Psoas muscle (tissue), 7 donors: ENCODE measurements at regions not wholly inside any gene's neighbourhood (a gene's known extent, or its start where the extent isn't known, plus 50 kb on each side); places are given as distances from the start of the nearest gene placed in this dataset.

Experiments
- ATAC-seq, 4 donors: fragments of 200-7000 bp; cut with Tn5 transposase; one replicate each; pipeline ENCODE4 v1.9.1; 2020; ENCODE audit warnings: moderate library complexity in 3 of 4, mild to moderate bottlenecking in 2 of 4
- DNase-seq, 2 donors: peaks; one replicate each; pipeline ENCODE4 v3.0.0-alpha.2; 2020
- H3K27ac ChIP-seq: fragments of 200-600 bp; one replicate; pipeline ENCODE4 v1.8.0; 2022
- H3K27me3 ChIP-seq, 3 donors: fragments of 200-600 bp in 1 of 3; one replicate each; pipeline versions ENCODE4 v1.6.1 to v1.8.0; 2013 to 2022; ENCODE audit warnings: low read length in 2 of 3, mild to moderate bottlenecking in 2 of 3, moderate library complexity in 1 of 3; ENCODE audit not compliant: insufficient read depth in 3 of 3
- H3K36me3 ChIP-seq, 2 donors: fragments of 200-600 bp in 1 of 2; one replicate each; pipeline versions ENCODE4 v1.6.1 to v1.8.0; 2013 to 2022; ENCODE audit warnings: low read depth in 1 of 2, mild to moderate bottlenecking in 1 of 2, moderate library complexity in 1 of 2; ENCODE audit not compliant: insufficient read depth in 1 of 2
- H3K4me1 ChIP-seq: fragments of 200-600 bp; one replicate; pipeline ENCODE4 v1.8.0; 2022
- H3K4me3 ChIP-seq: fragments of 200-600 bp; one replicate; pipeline ENCODE4 v1.8.0; 2022; ENCODE audit warnings: mild to moderate bottlenecking
- H3K9me3 ChIP-seq: fragments of 200-600 bp; one replicate; pipeline ENCODE4 v1.8.0; 2022
- WGBS, 3 donors: extraction: QIAGEN DNeasy Blood & Tissue Kit; methylation state at CpG; one replicate each; pipeline versions ENCODE4 v1.1.6 to v1.1.7; 2013; 5-methylcytosine and 5-hydroxymethylcytosine counted together
- intact Hi-C, 2 donors: fragments of 100-400 bp; cut with DNase I; formaldehyde crosslinking; loops; one replicate each; pipeline versions ENCODE4 v1.11.0 to v1.14.2; 2022
- TF ChIP-seq, protein P1 (sequence below): fragments of 200-600 bp; IDR thresholded peaks from one replicate; pipeline ENCODE4 v1.8.0; 2022; ENCODE audit warnings: antibody characterized with exemption
- donor health status: healthy with polysubstance abuse.
- donor health status: DM: no; HTN: no; CAD: no; lungs with moderate emphysema.
- donor health status: Bipolar disorder and iron deficiency.
- donor health status: healthy.
- donor health status: DM: yes; HTN: yes; CAD: no.
- donor health status: DM: no; HTN: no; CAD: no.
- donor health status: DM: yes; HTN: yes; CAD: no.

DNA sequence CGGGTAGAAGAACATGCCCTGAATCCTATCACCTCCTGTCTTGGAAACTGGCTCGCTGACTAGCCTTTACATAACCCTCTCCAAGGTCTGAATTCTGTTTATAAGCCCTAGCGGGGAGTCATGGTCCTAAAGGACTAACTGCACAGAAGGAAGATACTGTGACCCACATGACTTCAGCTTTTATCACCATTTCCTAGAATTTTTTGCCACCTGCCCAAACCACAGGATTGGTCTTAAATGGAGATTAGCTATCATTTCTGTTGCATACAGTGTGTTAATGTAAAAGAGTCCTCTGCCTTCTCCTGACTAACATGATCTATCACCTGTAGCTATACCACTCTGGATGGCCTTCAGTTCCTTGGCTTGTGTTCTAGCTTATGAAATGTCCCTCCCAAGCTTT, 319.2 kb downstream of the DUSP6 start:
- DNase-seq (no peak), ATAC-seq (no peak)
- intact Hi-C loops = no loop called here
- H3K9me3 ChIP-seq = no peaks in the 10 kb centered on the region
- H3K4me1 ChIP-seq = no peaks in the 10 kb centered on the region
- no peak overlapping the region for H3K4me3 ChIP-seq
- peaks cover 0 to 6% (median 0%) of the 10 kb centered on the region in 3 donors for H3K27me3 ChIP-seq
- no peaks in the 10 kb centered on the region for H3K36me3 ChIP-seq
- 82 to 91% (median 84%) methylated on average over 3 of the region's 3 CpGs for WGBS, 3 donors
- TF ChIP-seq, protein P1, sequence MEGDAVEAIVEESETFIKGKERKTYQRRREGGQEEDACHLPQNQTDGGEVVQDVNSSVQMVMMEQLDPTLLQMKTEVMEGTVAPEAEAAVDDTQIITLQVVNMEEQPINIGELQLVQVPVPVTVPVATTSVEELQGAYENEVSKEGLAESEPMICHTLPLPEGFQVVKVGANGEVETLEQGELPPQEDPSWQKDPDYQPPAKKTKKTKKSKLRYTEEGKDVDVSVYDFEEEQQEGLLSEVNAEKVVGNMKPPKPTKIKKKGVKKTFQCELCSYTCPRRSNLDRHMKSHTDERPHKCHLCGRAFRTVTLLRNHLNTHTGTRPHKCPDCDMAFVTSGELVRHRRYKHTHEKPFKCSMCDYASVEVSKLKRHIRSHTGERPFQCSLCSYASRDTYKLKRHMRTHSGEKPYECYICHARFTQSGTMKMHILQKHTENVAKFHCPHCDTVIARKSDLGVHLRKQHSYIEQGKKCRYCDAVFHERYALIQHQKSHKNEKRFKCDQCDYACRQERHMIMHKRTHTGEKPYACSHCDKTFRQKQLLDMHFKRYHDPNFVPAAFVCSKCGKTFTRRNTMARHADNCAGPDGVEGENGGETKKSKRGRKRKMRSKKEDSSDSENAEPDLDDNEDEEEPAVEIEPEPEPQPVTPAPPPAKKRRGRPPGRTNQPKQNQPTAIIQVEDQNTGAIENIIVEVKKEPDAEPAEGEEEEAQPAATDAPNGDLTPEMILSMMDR = no peak
- H3K27ac ChIP-seq = no peak overlapping the region

DNA sequence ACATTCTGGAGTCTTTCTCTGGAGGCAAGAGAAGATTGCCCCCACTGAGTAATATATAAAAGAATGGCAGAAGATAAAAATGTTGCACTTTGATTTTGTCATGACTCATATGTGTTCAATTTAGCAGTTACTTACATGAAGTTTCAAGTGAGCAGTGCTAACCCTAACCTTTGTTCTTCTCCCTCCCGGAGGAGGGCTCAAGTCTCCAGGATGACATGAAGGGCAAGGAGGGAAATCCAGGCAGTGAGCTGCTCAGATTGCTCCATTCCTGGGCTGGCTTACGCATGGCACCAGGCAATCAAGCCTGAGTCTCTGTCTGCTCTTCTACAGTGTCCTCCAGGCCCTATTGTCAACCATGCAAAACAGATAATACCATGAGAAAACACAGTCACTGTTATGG, 322.3 kb downstream of the DUSP6 start:
- Histone ChIP-seq H3K36me3 (no peaks in the 10 kb centered on the region), H3K27me3 (peaks cover 0 to 6% (median 0%) of the 10 kb centered on the region in 3 donors), H3K9me3 (no peaks in the 10 kb centered on the region), H3K4me3 (no peak overlapping the region), H3K4me1 (no peaks in the 10 kb centered on the region), H3K27ac (no peak overlapping the region)
- intact Hi-C loops = no loop called here
- DNase-seq = no peak
- TF ChIP-seq, protein P1 = no peak
- ATAC-seq = no peak
- WGBS, 3 donors = 90 to 95% (median 92%) methylated on average over 2 of the region's 2 CpGs

DNA sequence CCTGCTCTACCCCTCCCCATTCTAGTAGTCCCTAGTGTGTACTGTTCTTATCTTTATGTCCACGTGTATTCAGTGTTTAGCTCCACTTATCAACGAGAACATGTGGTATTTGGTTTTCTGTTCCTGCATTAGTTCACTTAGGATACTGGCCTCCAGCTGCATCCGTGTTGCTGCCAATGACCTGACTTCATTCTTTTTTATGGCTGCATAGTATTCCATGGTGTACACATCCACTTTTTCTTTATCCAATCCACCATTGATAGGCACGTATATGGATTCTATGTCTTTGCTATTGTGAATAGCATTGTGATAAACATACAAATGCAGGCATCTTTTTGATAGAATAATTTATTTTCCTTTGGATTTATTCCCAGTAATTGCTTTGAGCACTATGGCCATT, 327.7 kb downstream of the DUSP6 start:
- no peak for ATAC-seq
- TF ChIP-seq, protein P1 = no peak
- Histone ChIP-seq H3K27me3 (no peaks in the 10 kb centered on the region), H3K4me3 (no peak overlapping the region), H3K9me3 (no peaks in the 10 kb centered on the region), H3K4me1 (no peaks in the 10 kb centered on the region), H3K27ac (no peak overlapping the region), H3K36me3 (no peaks in the 10 kb centered on the region)
- intact Hi-C loops = loop anchor here in 1 of 2 donors (5.0 kb wide), 1 partner anchor 503 kb away; the partner anchor contains the start of gene POC1B
- 88 to 95% (median 89%) methylated on average over 4 of the region's 4 CpGs for WGBS, 3 donors
- DNase-seq = no peak

DNA sequence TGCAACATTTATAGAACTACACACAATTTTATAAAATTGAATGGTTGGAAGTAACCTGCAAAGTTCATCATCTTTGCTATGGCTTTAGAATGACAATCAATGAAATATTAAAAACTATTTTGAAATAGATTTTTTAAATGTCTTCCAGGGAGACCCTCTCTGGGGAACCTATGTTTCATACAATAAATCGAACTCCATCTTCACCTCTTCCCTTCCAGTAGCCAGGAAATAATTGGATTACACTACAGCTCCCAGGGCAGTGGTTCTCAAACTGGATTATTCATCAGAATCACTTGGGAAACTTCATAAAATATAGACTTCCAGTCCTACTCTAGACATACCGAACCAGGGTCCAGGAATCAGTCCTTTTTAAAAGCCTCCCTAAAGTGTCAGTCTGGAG, 328.4 kb downstream of the DUSP6 start:
- H3K4me3 ChIP-seq = no peak overlapping the region
- intact Hi-C loops = loop anchor here in 1 of 2 donors (5.0 kb wide), 1 partner anchor 503 kb away; the partner anchor contains the start of gene POC1B
- no peaks in the 10 kb centered on the region for H3K4me1 ChIP-seq
- TF ChIP-seq, protein P1 = no peak
- no peaks in the 10 kb centered on the region for H3K9me3 ChIP-seq
- 73 to 78% (median 76%) methylated on average over 2 of the region's 2 CpGs for WGBS, 3 donors
- DNase-seq (no peak), ATAC-seq (no peak)
- H3K36me3 ChIP-seq = no peaks in the 10 kb centered on the region
- no peaks in the 10 kb centered on the region for H3K27me3 ChIP-seq
- H3K27ac ChIP-seq = no peak overlapping the region

DNA sequence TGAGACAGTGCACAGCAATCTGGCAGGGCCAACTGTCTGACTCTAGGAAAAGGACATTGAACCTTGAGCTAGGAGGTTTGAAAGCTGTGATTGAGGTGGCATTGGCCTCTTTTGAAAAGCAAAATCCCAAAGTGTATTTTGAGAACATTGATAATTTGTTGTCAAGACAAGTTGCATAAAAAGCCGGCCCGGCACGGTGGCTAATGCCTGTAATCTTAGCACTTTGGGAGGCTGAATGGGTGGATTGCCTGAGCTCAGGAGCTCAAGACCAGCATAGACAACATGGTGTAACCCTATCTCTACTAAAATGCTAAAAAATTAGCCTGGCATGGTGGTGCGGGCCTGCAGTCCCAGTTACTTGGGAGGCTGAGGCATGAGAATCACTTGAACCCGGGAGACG, 331.6 kb downstream of the DUSP6 start:
- intact Hi-C loops = loop anchor here (2.0 to 5.0 kb wide), 2 partner anchors 442 to 507 kb away; partner anchors contain the start of gene POC1B (in 1 of the 2)
- Histone ChIP-seq H3K9me3 (no peaks in the 10 kb centered on the region), H3K27ac (no peak overlapping the region), H3K4me1 (no peaks in the 10 kb centered on the region), H3K4me3 (no peak overlapping the region), H3K27me3 (no peaks in the 10 kb centered on the region), H3K36me3 (no peaks in the 10 kb centered on the region)
- 94 to 95% (median 94%) methylated on average over 6 of the region's 6 CpGs for WGBS, 3 donors
- ATAC-seq = no peak
- DNase-seq = no peak
- TF ChIP-seq, protein P1 = no peak
